ENCODE measurements at regions not wholly inside any gene's neighbourhood (a gene's known extent, or its start where the extent isn't known, plus 50 kb on each side); places are given as distances from the start of the nearest gene placed in this dataset.
A peak's percentile ranks its signal among the peaks of the same experiment; 100 is the strongest.

- Histone ChIP-seq H3K4me1 (ENCODE audit: control insufficient read depth, insufficient read depth, low read length) (no peaks in the 10 kb centered on the region), H3K4me3 (ENCODE audit: low read depth, low read length) (no peak overlapping the region), H3K27ac (ENCODE audit: extremely low read depth, low read depth, low read length) (no peak overlapping the region), H3K36me3 (ENCODE audit: control insufficient read depth in 2 of 2, insufficient read depth in 1 of 2, low read length in 2 of 2) (no peaks in the 10 kb centered on the region), H3K9me3 (ENCODE audit: control insufficient read depth, insufficient read depth, low read depth, low read length) (no peaks in the 10 kb centered on the region)
- no peak for TF ChIP-seq ZNF223 (tag by site-specific recombination; IDR thresholded peaks at IDR 0.05)
- no peak for TF ChIP-seq ZNF2 (tag by site-specific recombination; IDR thresholded peaks at IDR 0.05)
- no peak for TF ChIP-seq ZNF292 (tag by site-specific recombination; IDR thresholded peaks at IDR 0.05; ENCODE audit: borderline replicate concordance, low read depth)
- no peak for TF ChIP-seq ZNF670 (tag by site-specific recombination; IDR thresholded peaks at IDR 0.05; ENCODE audit: low read depth)
- TF ChIP-seq ZNF391 (tag by site-specific recombination; IDR thresholded peaks at IDR 0.05; ENCODE audit: borderline replicate concordance, low read depth), result no peak
- ChIA-PET CTCF (interaction anchor here (0.7 kb wide), 1 partner anchor 9 kb away, joined by 3 read pairs; no protein-coding TSS in a partner anchor), POLR2A (no interaction called here)
Measured at GRCh38 chr13:44151474-44151873, 222.2 kb upstream of the SERP2 start.

GRCh38 chr13:44153496-44153895 lies 220.1 kb upstream of the SERP2 start:
- no peak overlapping the region for H3K27ac ChIP-seq (ENCODE audit: extremely low read depth, low read depth, low read length)
- H3K9me3 ChIP-seq (ENCODE audit: control insufficient read depth, insufficient read depth, low read depth, low read length), result no peaks in the 10 kb centered on the region
- no peaks in the 10 kb centered on the region for H3K36me3 ChIP-seq (ENCODE audit: control insufficient read depth in 2 of 2, insufficient read depth in 1 of 2, low read length in 2 of 2)
- H3K4me1 ChIP-seq (ENCODE audit: control insufficient read depth, insufficient read depth, low read length), result no peaks in the 10 kb centered on the region
- CTCF ChIA-PET, result no interaction called here
- POLR2A ChIA-PET, result no interaction called here
- H3K4me3 ChIP-seq (ENCODE audit: low read depth, low read length), result no peak overlapping the region
- no peak for TF ChIP-seq ZNF416 (tag by site-specific recombination; IDR thresholded peaks at IDR 0.05)
- TF ChIP-seq ZNF362 (tag by site-specific recombination; IDR thresholded peaks at IDR 0.05), result no peak
- TF ChIP-seq FEZF1 (tag by site-specific recombination; IDR thresholded peaks at IDR 0.05), result peak; percentile 31; the same call in 1 of the 2 replicates
- no peak for TF ChIP-seq ZNF660 (tag by site-specific recombination; IDR thresholded peaks at IDR 0.05)
- 0 out of 2 replicates have a peak, but pooled peaks have one; percentile 15 for TF ChIP-seq PRDM6 (tag by site-specific recombination; IDR thresholded peaks at IDR 0.05)
- no peak for TF ChIP-seq ZNF24 (tag by site-specific recombination; IDR thresholded peaks at IDR 0.05)
- no peak for TF ChIP-seq ZNF621 (tag by site-specific recombination; IDR thresholded peaks at IDR 0.05)
- no peak for TF ChIP-seq KLF10 (tag by site-specific recombination; IDR thresholded peaks at IDR 0.05)
- no peak for TF ChIP-seq ZBTB21 (tag by site-specific recombination; IDR thresholded peaks at IDR 0.05)
- TF ChIP-seq, protein P1, sequence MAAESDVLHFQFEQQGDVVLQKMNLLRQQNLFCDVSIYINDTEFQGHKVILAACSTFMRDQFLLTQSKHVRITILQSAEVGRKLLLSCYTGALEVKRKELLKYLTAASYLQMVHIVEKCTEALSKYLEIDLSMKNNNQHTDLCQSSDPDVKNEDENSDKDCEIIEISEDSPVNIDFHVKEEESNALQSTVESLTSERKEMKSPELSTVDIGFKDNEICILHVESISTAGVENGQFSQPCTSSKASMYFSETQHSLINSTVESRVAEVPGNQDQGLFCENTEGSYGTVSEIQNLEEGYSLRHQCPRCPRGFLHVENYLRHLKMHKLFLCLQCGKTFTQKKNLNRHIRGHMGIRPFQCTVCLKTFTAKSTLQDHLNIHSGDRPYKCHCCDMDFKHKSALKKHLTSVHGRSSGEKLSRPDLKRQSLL (tag by site-specific recombination; IDR thresholded peaks at IDR 0.05), result no peak
- TF ChIP-seq ZNF354C (tag by site-specific recombination; IDR thresholded peaks at IDR 0.05; ENCODE audit: borderline replicate concordance, low read depth), result no peak
- TF ChIP-seq ZNF558 (tag by site-specific recombination; IDR thresholded peaks at IDR 0.05), result no peak
- TF ChIP-seq ZNF645 (tag by site-specific recombination; IDR thresholded peaks at IDR 0.05), result no peak
- no peak for TF ChIP-seq KLF9 (tag by site-specific recombination; IDR thresholded peaks at IDR 0.05; ENCODE audit: low read depth)
- no peak for TF ChIP-seq ZNF544 (tag by site-specific recombination; IDR thresholded peaks at IDR 0.05)
- TF ChIP-seq, protein P2, sequence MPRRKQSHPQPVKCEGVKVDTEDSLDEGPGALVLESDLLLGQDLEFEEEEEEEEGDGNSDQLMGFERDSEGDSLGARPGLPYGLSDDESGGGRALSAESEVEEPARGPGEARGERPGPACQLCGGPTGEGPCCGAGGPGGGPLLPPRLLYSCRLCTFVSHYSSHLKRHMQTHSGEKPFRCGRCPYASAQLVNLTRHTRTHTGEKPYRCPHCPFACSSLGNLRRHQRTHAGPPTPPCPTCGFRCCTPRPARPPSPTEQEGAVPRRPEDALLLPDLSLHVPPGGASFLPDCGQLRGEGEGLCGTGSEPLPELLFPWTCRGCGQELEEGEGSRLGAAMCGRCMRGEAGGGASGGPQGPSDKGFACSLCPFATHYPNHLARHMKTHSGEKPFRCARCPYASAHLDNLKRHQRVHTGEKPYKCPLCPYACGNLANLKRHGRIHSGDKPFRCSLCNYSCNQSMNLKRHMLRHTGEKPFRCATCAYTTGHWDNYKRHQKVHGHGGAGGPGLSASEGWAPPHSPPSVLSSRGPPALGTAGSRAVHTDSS (tag by site-specific recombination; IDR thresholded peaks at IDR 0.05), result no peak
- TF ChIP-seq OSR2 (tag by site-specific recombination; IDR thresholded peaks at IDR 0.05), result peak; percentile 40; the same call in 1 of the 2 replicates
- TF ChIP-seq SP7 (tag by site-specific recombination; IDR thresholded peaks at IDR 0.05), result peak; percentile 74
- TF ChIP-seq HOXA7 (CRISPR knock-in tag; IDR thresholded peaks at IDR 0.05; ENCODE audit: borderline replicate concordance), result no peak
- no peak for TF ChIP-seq ZNF48 (tag by site-specific recombination; IDR thresholded peaks at IDR 0.05)
- TF ChIP-seq ZNF138 (tag by site-specific recombination; IDR thresholded peaks at IDR 0.05; ENCODE audit: borderline replicate concordance), result no peak
- TF ChIP-seq ZNF2 (tag by site-specific recombination; IDR thresholded peaks at IDR 0.05), result no peak
- no peak for TF ChIP-seq TCF7L2 (IDR thresholded peaks at IDR 0.05; ENCODE audit: borderline replicate concordance, low read depth, low read length)
- TF ChIP-seq ZNF548 (tag by site-specific recombination; IDR thresholded peaks at IDR 0.05), result no peak
